H9 (cell line): ENCODE measurements at regions not wholly inside any gene's neighbourhood (a gene's known extent, or its start where the extent isn't known, plus 50 kb on each side); places are given as distances from the start of the nearest gene placed in this dataset.

ENCODE experiments used
- DNase-seq: peaks from one replicate; pipeline ENCODE4 v3.0.0-alpha.2; 2017
- H2AFZ ChIP-seq: one replicate; pipeline ENCODE4 v1.6.1; 2013; ENCODE audit warnings: mild to moderate bottlenecking, low read length, control low read depth, moderate library complexity
- H2AK5ac ChIP-seq: 2 replicates; pipeline ENCODE4 v1.6.1; 2013; ENCODE audit warnings: low read length, control low read depth, mixed read lengths; ENCODE audit not compliant: insufficient read length
- H2BK120ac ChIP-seq: one replicate; pipeline ENCODE4 v1.6.1; 2013; ENCODE audit warnings: low read depth, mild to moderate bottlenecking, low read length, control low read depth, inconsistent platforms; ENCODE audit not compliant: poor library complexity, severe bottlenecking
- H2BK12ac ChIP-seq: 2 replicates; pipeline ENCODE4 v1.6.1; 2013; ENCODE audit warnings: low read length, control low read depth, mixed read lengths, low read depth; ENCODE audit not compliant: insufficient read length
- H2BK15ac ChIP-seq: 2 replicates; pipeline ENCODE4 v1.6.1; 2013; ENCODE audit warnings: low read depth, low read length, control low read depth
- H2BK20ac ChIP-seq: one replicate; pipeline ENCODE4 v1.6.1; 2013; ENCODE audit warnings: low read depth, mild to moderate bottlenecking, low read length, control low read depth, inconsistent platforms; ENCODE audit not compliant: poor library complexity, severe bottlenecking
- H2BK5ac ChIP-seq: 2 replicates; pipeline ENCODE4 v1.6.1; 2013; ENCODE audit warnings: low read length, control low read depth, mixed read lengths; ENCODE audit not compliant: insufficient read length
- H3K14ac ChIP-seq: 2 replicates; pipeline ENCODE4 v1.6.1; 2013; ENCODE audit warnings: low read length, control low read depth; ENCODE audit not compliant: insufficient read depth
- H3K18ac ChIP-seq: 2 replicates; pipeline ENCODE4 v1.6.1; 2013; ENCODE audit warnings: low read depth, mild to moderate bottlenecking, mixed read lengths, low read length, control low read depth; ENCODE audit not compliant: insufficient read length
- H3K23ac ChIP-seq: 2 replicates; pipeline ENCODE4 v1.6.1; 2013; ENCODE audit warnings: low read length, control low read depth, mixed read lengths, low read depth; ENCODE audit not compliant: insufficient read length
- H3K23me2 ChIP-seq: 2 replicates; pipeline ENCODE4 v1.6.1; 2013; ENCODE audit warnings: low read depth, mild to moderate bottlenecking, mixed read lengths, low read length, control low read depth; ENCODE audit not compliant: insufficient read length, poor library complexity, severe bottlenecking
- H3K27ac ChIP-seq: 2 replicates; pipeline ENCODE4 v1.5.1; 2013; ENCODE audit warnings: low read length, control low read depth, mixed read lengths, low read depth; ENCODE audit not compliant: insufficient read length
- H3K27me3 ChIP-seq: 2 replicates; pipeline ENCODE4 v1.6.1; 2013; ENCODE audit warnings: low read length, control low read depth, inconsistent platforms; ENCODE audit not compliant: insufficient read depth
- H3K4ac ChIP-seq: 2 replicates; pipeline ENCODE4 v1.6.1; 2013; ENCODE audit warnings: low read depth, mild to moderate bottlenecking, control low read depth, inconsistent platforms, low read length, moderate library complexity
- H3K4me1 ChIP-seq: 2 replicates; pipeline ENCODE4 v1.6.1; 2013; ENCODE audit warnings: low read length, control low read depth, inconsistent platforms; ENCODE audit not compliant: insufficient read depth
- H3K4me2 ChIP-seq: 2 replicates; pipeline ENCODE4 v1.6.1; 2013; ENCODE audit warnings: low read length, control low read depth, mixed read lengths; ENCODE audit not compliant: insufficient read length, insufficient read depth
- H3K56ac ChIP-seq: 2 replicates; pipeline ENCODE4 v1.6.1; 2013; ENCODE audit warnings: low read depth, mild to moderate bottlenecking, mixed read lengths, low read length, control low read depth; ENCODE audit not compliant: insufficient read length
- H3K79me1 ChIP-seq: 2 replicates; pipeline ENCODE4 v1.6.1; 2013; ENCODE audit warnings: low read depth, mild to moderate bottlenecking, moderate library complexity, low read length, control low read depth, inconsistent platforms; ENCODE audit not compliant: insufficient read depth, poor library complexity, severe bottlenecking
- H3K79me2 ChIP-seq: 2 replicates; pipeline ENCODE4 v1.6.1; 2013; ENCODE audit warnings: low read length, control low read depth, inconsistent platforms; ENCODE audit not compliant: insufficient read depth
- H3K9ac ChIP-seq: 2 replicates; pipeline ENCODE4 v1.6.1; 2013; ENCODE audit warnings: low read length, control low read depth, mixed read lengths; ENCODE audit not compliant: insufficient read length; ENCODE audit errors: extremely low read depth
- H3K9me3 ChIP-seq: one replicate; pipeline ENCODE4 v1.6.1; 2013; ENCODE audit warnings: low read depth, low read length, inconsistent platforms; ENCODE audit not compliant: control insufficient read depth
- H3T11ph ChIP-seq: one replicate; pipeline ENCODE4 v1.6.1; 2013; ENCODE audit warnings: mild to moderate bottlenecking, low read length, control low read depth, inconsistent platforms
- H4K20me1 ChIP-seq: one replicate; pipeline ENCODE4 v1.6.1; 2013; ENCODE audit not compliant: control insufficient read depth, insufficient read length, insufficient read depth
- H4K5ac ChIP-seq: 2 replicates; pipeline ENCODE4 v1.6.1; 2013; ENCODE audit warnings: low read depth, mild to moderate bottlenecking, mixed read lengths, low read length, control low read depth; ENCODE audit not compliant: insufficient read length
- H4K8ac ChIP-seq: replicated peaks from 2 replicates; pipeline ENCODE4 v1.6.1; 2013; ENCODE audit warnings: low read length, control low read depth, mixed read lengths, low read depth; ENCODE audit not compliant: insufficient read length
- H4K91ac ChIP-seq: 2 replicates; pipeline ENCODE4 v1.6.1; 2013; ENCODE audit warnings: low read depth, mild to moderate bottlenecking, moderate library complexity, mixed read lengths, low read length, control low read depth; ENCODE audit not compliant: insufficient read length
- H3K27ac Mint-ChIP-seq, 3 experiments: 2 replicates in 2 of 3; 3 replicates in 1 of 3; pipeline ENCODE4 v1.8.0; 2020 to 2021; ENCODE audit warnings: mixed read lengths in 3 of 3, mild to moderate bottlenecking in 1 of 3, moderate library complexity in 1 of 3
- H3K27me3 Mint-ChIP-seq: 2 replicates; pipeline ENCODE4 v1.8.0; 2021; ENCODE audit warnings: low read depth, mild to moderate bottlenecking, moderate library complexity, mixed read lengths
- H3K36me3 Mint-ChIP-seq, 3 experiments: 2 replicates in 2 of 3; 3 replicates in 1 of 3; pipeline ENCODE4 v1.8.0; 2020 to 2021; ENCODE audit warnings: low read depth in 3 of 3, mixed read lengths in 3 of 3; ENCODE audit not compliant: insufficient read depth in 1 of 3
- H3K4me1 Mint-ChIP-seq, 2 experiments: 2 replicates each; pipeline ENCODE4 v1.8.0; 2020; ENCODE audit warnings: mixed read lengths in 2 of 2
- H3K4me3 Mint-ChIP-seq, 2 experiments: 2 replicates in 1 of 2; 3 replicates in 1 of 2; pipeline ENCODE4 v1.8.0; 2020 to 2021; ENCODE audit warnings: mild to moderate bottlenecking in 2 of 2, mixed read lengths in 2 of 2, moderate library complexity in 1 of 2
- H3K9me3 Mint-ChIP-seq, 2 experiments: 2 replicates in 1 of 2; 3 replicates in 1 of 2; pipeline ENCODE4 v1.8.0; 2020; ENCODE audit warnings: mild to moderate bottlenecking in 2 of 2, mixed read lengths in 2 of 2, moderate library complexity in 1 of 2
- CTCF ChIP-seq: fragments of 200-600 bp; sonication (generic); conservative IDR thresholded peaks from 3 replicates; pipeline ENCODE4 v1.8.0; 2021; ENCODE audit warnings: antibody characterized with exemption, mild to moderate bottlenecking
- WGBS: extraction: QIAGEN DNeasy Blood & Tissue Kit; methylation state at CpG from one replicate; pipeline ENCODE4 v1.1.7; 2013; ENCODE audit warnings: missing lambda C conversion rate, low lambda C conversion rate, mixed read lengths; ENCODE audit not compliant: insufficient read length; ENCODE audit errors: extremely low coverage; 5-methylcytosine and 5-hydroxymethylcytosine counted together

DNA sequence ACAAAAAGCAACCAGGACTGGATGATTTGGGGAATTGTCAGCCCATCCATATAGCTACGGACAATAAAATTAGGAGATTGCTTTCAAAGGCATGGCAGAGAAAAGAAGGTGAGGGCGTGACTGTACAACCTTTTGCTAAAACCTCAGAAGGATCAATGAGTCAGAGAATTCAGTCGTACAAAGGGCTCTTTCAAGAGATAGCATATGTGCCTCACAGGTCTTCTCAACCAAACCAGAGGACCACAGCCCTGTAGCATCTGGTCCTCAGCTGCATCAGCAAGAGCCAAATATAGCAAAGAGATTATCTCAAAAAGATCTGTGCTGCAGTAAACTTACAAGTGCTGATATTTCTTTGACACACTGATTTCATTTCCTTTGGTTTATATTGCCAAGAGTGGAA lies 149.9 kb upstream of the RAB6C start:
- no peak overlapping the region for H3K9ac ChIP-seq
- no peaks in the 10 kb centered on the region for H3K9me3 ChIP-seq
- H3K4me3 Mint-ChIP-seq, result no peak overlapping the region
- H3K4me1 Mint-ChIP-seq, result peaks cover 13 to 20% of the 10 kb centered on the region in 2 experiments
- no peaks in the 10 kb centered on the region for H3K23me2 ChIP-seq
- H4K5ac ChIP-seq, result no peak overlapping the region
- peaks cover 7 to 26% (median 14%) of the 10 kb centered on the region in 3 experiments; a peak in 6 of 7 replicates for H3K36me3 Mint-ChIP-seq
- H3K56ac ChIP-seq, result no peak overlapping the region
- no peak overlapping the region for H3K4ac ChIP-seq
- H4K20me1 ChIP-seq, result no peaks in the 10 kb centered on the region
- H2BK120ac ChIP-seq, result no peak overlapping the region
- no peak overlapping the region for H3K23ac ChIP-seq
- H2BK20ac ChIP-seq, result no peak overlapping the region
- H2AK5ac ChIP-seq, result no peak overlapping the region
- no peak overlapping the region for H3K18ac ChIP-seq
- WGBS, result no CpG with 5 or more reads among the region's 3 CpGs
- no peak overlapping the region for H4K8ac ChIP-seq
- no peaks in the 10 kb centered on the region; the same call in 1 of the 2 replicates for H3K27me3 Mint-ChIP-seq
- no peak for TF ChIP-seq CTCF
- no peaks in the 10 kb centered on the region for H3K27me3 ChIP-seq
- no peak overlapping the region for H3K14ac ChIP-seq
- no peak overlapping the region for H3K27ac ChIP-seq
- H2AFZ ChIP-seq, result no peak overlapping the region
- no peaks in the 10 kb centered on the region for H3K79me1 ChIP-seq
- H3K4me1 ChIP-seq, result no peaks in the 10 kb centered on the region
- H3K9me3 Mint-ChIP-seq, result peaks cover 18 to 29% of the 10 kb centered on the region in 2 experiments
- no peak overlapping the region for H2BK12ac ChIP-seq
- H3K79me2 ChIP-seq, result no peaks in the 10 kb centered on the region
- no peak overlapping the region for H2BK15ac ChIP-seq
- DNase-seq, result no peak
- H3K27ac Mint-ChIP-seq, result no peak overlapping the region
- H3K4me2 ChIP-seq, result no peak overlapping the region
- H4K91ac ChIP-seq, result no peak overlapping the region
- H2BK5ac ChIP-seq, result no peak overlapping the region
- H3T11ph ChIP-seq, result no peak overlapping the region
